Esophagus mucosa (tissue), 1 donor: ENCODE measurements at regions not wholly inside any gene's neighbourhood (a gene's known extent, or its start where the extent isn't known, plus 50 kb on each side); places are given as distances from the start of the nearest gene placed in this dataset.

Experiments
- ATAC-seq: fragments of 200-7000 bp; cut with Tn5 transposase; one replicate; pipeline ENCODE4 v1.9.1; 2020
- donor health status: DM: yes; HTN: yes; CAD: no.

DNA sequence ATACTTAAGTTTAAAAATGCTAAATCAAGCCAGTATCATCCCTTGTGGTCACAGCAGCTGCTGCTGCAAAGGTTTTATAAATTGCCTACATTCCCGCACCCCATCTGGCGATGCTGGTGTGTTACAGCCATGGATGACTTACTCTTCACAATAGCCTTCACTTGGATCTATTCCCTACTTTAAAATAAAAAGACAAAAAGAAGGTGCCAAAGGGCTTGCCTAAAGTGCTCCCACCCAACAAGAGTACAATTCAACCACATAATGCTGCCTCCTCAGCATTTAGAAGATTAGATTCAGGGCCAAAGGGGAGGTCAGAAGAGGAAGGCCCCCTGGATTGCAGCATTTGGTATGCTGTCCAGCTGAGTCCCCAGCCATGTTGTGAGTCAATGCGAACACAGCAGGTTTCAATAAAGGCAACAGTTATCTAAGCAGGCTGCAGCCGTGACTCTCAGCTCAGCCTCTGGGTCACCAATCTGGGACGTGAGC lies 176.1 kb downstream of the DAD1 start:
- ATAC-seq: no peak

GRCh38 chr14:22411398-22412055 lies 177.5 kb downstream of the DAD1 start:
- ATAC-seq: no peak

DNA sequence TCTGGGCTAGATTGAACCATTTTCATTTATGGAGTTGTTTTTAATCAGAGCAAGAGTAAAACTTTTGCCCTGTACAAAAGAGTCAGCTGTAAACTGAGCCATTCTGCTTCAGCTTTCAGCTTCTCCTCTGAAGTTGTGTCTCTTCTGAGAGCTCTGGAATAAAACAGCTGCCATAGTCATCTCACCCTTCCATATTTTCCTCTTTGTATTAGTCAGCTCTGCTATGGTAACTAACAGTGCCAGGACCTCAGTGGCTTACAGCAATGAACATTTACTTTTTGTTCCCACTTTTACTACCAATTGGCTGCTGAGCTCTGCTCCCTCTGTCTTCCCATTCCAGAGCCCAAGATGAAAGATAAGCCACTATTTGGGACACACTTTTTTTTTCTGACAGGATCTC lies 178.5 kb downstream of the DAD1 start:
- ATAC-seq: no peak

- ATAC-seq: no peak
Measured at GRCh38 chr14:22409006-22409405, 180.0 kb downstream of the DAD1 start.

DNA sequence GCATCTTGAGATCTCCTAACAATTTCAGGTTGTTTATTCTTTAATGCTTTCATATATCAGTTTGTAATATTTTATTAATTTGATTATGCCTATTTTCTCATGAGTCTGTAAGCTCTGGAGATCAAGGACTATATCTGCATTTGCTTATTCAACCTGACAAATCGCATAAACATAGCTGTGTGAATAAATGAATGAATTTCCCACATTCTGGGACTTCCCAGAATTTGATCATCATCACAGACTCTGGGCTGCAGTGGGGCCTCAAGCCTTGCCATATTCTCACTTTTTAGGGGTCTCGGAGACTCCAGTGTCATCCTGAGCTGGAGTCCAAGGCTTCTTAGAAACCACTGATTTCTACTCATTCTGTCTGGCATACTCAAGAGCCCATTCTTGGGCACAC lies 180.5 kb downstream of the DAD1 start:
- no peak for ATAC-seq

GRCh38 chr14:22407033-22407432 lies 182.0 kb downstream of the DAD1 start:
- no peak for ATAC-seq

DNA sequence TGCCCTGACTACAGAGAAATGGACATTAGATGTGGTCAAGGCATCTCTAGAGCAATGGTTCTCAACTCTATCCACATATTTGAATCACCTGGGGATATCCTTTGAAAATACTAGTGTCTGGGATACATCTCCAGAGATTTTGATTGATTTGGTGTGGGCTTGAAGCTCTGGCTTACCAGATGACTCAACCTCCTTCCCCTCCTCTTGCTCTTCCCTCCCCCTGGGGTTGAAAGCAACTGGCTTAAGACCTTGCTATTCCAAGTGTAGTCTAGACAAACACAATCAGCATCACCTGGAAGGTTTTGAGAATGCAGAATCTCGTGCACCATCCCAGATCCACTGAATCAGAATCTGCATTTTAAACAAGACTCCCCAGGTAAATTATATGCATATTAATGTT lies 183.8 kb downstream of the DAD1 start:
- no peak for ATAC-seq

DNA sequence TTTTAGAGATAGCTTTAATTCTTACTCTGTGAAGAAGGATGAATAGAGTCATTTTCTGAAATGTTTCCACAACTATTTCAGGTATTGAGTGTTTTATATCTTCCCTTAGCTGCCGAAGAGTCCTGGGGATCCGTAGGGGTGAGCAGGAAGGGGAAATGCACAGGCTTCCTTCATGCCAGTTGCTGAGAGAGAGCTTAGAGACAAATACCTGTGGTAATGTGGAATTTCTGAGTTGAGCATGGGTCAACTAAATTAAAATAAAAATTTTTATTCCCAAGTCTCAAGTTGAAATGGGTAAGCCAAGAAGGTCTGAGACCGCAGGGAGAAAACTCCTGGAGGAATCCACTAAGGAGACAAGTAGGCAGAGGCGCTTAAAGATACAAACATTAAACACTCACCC lies 185.7 kb downstream of the DAD1 start:
- ATAC-seq: no peak

GRCh38 chr14:22400655-22401259 lies 188.3 kb downstream of the DAD1 start:
- ATAC-seq: no peak

DNA sequence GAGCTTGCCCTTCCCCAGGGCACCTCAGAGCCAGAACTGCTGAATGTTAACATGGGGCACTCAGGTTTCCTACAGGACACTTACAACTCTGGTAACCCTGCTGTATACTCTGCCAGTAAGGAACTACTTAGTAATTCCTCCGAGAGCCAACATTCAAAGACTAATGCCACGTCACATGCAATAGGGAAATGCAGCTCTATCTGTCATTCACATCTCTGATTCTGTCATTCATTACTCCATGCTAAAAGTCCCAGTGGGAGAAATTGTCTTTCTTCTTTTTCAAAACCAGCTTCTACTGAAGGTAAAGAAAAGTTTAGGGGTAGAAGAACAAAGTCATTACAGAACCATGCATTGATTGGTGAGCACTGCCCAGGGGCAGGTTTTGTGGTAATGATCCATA lies 189.2 kb downstream of the DAD1 start:
- ATAC-seq: no peak

DNA sequence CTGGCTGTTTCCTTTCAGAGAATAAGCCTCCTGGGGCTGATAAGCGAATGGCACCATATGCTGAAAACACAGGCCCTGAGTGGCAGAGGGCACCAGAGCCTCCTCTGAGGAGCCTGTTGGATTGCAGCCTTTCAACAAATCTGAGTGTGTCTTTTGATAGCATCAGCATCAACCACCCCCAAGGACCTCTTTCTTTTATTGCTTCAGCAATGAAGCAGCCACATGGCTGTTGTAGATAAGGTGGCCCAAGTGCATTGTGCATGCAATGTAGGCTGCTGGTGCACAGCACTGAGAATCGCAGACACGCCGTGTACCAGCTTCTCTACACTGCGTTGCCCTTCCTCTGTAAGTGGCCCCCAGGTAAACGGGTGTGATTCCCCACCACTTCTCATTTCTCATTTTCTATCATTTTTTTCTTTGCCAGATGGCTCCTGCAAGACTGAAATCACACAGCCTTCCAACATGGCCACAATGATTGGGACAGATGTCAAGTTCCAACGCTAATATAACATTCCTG lies 191.7 kb downstream of the DAD1 start:
- ATAC-seq: no peak

- ATAC-seq: no peak
Measured at GRCh38 chr14:22395803-22396202, 193.2 kb downstream of the DAD1 start.

DNA sequence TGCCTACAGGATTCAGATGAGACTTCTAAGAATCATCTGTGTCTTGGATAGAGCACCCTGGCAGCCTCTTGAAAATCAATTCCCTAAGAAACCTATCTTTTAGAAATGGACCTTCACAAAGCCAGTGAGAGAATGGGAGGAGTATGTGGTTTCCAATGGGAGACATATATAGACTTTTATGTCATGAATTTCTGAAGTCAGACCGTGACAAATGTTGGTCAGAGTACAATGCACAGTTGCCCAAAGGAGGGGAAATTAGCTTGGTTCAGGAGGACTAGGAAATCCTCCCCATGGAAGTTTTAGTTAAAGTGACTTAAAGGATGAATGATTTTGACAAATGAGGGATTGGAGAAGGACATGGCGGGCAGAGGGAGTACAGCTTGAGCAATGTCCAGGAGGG lies 194.4 kb downstream of the DAD1 start:
- no peak for ATAC-seq

GRCh38 chr14:22393796-22394195 lies 195.2 kb downstream of the DAD1 start:
- no peak for ATAC-seq

DNA sequence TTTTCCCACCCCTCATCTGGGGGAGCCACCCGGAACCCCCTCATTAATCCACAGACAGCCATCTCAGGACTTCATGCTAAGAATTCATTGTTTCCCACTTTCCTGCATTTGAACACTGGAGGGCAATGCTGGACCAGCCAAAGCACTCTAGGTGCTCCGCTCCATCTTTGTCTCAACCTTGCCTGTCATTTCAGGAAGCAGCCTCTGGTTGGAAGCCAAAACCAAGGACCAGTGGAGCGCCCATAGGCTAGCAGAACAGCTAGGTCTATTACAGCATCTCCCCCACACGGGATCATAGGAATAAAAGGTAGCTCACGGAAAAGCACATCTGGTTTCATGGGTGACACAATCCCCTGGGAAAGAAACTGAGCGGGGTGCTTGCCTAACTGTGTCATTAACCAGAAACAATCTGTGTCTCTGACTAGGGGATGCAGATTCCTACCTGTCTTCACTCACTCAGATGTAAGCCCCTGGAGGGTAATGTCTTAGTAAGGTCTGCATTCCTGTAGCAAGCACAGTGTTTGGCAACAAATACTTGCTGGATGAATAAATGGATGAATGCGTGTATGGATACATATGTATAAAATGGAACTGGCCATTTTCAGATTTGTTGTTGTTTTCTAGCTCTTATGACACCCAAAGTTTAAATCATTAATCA lies 197.0 kb downstream of the DAD1 start:
- peak; percentile 69 for ATAC-seq

GRCh38 chr14:22390824-22391461 lies 198.1 kb downstream of the DAD1 start:
- peak; percentile 50 for ATAC-seq

DNA sequence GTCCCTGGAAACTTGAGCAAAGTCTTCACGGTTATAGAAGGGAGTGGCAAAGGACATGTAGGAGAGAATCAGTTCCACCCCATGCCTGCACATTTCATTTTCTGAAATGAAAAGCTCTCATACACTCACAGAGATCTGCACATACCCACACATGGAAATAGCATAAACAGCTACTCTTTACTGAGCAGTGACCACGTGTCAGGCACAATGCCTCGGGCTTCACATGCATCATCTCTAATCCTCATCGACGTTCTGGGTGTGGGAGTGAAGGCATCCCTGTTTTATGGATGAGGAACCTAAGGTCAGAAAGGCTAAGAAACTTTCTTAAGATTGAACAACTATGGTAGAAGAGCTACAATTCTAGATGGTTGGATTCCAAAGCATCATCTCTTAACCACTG lies 198.8 kb downstream of the DAD1 start:
- ATAC-seq: peak; percentile 20

DNA sequence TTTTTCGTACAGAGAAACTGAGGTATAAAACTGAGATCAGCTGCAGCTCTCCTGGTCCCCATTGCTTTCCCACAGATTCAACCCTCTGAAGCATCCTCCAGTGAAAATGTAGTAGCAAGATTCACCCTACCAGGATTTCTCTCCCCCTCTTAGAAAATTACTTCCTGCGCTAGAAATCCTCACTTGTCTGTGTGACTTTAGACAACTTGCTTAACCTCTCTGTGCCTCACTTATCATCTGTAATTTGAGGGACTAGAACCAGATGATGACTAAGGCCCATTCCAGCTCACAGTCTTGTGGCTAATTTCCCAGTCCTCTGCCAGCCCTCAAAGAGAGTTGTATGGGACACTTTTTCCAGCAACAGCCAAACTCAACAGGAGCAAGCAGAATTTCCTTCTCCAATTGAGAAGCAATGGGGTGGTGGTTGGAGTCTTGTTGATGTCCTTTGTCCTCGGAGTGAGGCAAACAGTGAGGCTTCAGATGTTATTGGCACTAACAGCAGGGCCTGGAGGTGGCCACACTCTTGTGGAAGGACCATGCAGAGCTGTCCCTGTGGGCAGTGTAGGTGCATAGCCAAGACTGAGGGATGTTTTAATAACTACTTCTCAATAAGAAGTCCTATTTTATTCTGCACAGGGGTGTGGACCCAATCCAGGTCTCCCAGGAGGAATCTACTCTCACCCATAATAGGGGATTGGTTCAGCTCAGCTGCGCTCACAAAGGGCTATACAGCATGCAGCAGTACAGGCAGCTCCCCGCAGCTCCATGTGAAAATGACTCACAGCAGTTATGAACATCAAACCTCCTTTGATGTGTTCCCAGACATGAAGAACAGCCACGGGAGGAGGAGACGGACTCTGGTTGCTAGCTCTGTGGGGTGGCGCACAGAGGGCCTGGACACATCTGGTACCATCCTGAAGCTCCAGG lies 200.1 kb downstream of the DAD1 start:
- peak; percentile 40 for ATAC-seq

DNA sequence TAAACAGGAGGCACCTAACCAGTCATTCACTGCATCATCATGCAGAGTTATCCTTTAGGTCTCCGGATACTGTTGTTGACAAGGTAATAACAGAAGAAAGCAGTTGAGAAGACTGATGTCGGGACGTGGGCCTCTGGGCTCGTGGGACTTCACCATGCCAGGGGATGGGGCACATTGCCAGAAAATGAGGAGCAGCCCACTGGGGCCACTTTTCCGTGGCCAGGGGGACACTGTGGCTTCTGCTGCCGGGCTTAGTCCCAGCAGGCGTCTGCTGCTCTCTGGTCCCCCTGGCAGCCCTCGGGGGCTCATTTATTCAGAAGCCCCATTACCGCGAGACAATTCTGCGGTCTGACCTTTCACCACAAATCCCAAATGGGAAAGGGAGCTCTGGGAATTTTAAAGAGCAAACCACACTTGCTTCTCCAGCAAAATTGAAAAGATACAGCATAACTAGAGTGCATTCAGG lies 201.2 kb downstream of the DAD1 start:
- no peak for ATAC-seq

- no peak for ATAC-seq
Measured at GRCh38 chr14:22386924-22387775, 201.9 kb downstream of the DAD1 start.

DNA sequence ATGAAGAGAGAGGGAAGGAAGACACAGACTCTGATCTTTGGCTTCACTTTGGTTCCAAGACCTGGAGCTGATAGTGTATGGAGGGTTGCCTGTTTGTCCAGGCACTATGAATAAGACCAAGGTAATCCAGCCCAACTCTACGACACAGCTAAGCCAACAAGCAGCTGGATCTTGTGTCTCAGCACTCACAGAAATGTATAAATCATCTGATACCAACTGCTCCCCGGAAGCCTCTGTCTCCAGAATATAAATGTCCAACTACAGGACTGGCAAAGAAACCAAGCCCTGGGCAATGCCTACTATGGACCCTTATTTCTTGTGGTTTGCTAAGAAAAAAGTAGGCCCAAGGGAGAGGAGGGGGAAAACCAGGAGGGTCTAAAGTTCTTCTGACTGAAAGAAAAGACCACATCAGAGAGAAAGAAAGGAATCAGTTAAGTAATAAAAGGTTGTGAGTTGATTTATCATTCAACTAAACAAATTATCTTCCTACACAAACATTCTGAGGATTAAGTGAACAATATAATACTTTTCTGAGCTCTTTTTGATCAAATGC lies 204.0 kb downstream of the DAD1 start:
- ATAC-seq: no peak
